GM18511 (cell line): ENCODE measurements at regions not wholly inside any gene's neighbourhood (a gene's known extent, or its start where the extent isn't known, plus 50 kb on each side); places are given as distances from the start of the nearest gene placed in this dataset.

ENCODE experiments used
- ATAC-seq: cut with Tn5 transposase; IDR thresholded peaks from one replicate; pipeline ENCODE4 v1.9.1; 2021; ENCODE audit warnings: mild to moderate bottlenecking, moderate library complexity; ENCODE audit not compliant: unreplicated experiment

GRCh38 chr3:102745881-102746280 is 311.1 kb downstream of the ZPLD1 start:
- no peak for ATAC-seq

GRCh38 chr3:102747611-102748010 is 312.8 kb downstream of the ZPLD1 start:
- no peak for ATAC-seq

- no peak for ATAC-seq
Observed at GRCh38 chr3:102748646-102749045, 313.8 kb downstream of the ZPLD1 start.

GRCh38 chr3:102750322-102750721 is 315.5 kb downstream of the ZPLD1 start:
- ATAC-seq = no peak

- no peak for ATAC-seq
Observed at GRCh38 chr3:102753901-102754300, 319.1 kb downstream of the ZPLD1 start.

GRCh38 chr3:102756706-102757105 is 321.9 kb downstream of the ZPLD1 start:
- ATAC-seq = no peak

GRCh38 chr3:102757950-102758349 is 323.1 kb downstream of the ZPLD1 start:
- no peak for ATAC-seq

GRCh38 chr3:102761766-102762165 is 327.0 kb downstream of the ZPLD1 start:
- ATAC-seq = no peak

GRCh38 chr3:102790747-102791325 is 356.0 kb downstream of the ZPLD1 start:
- no peak for ATAC-seq

GRCh38 chr3:102791641-102792589 is 357.1 kb downstream of the ZPLD1 start:
- ATAC-seq = no peak

GRCh38 chr3:102796804-102797203 is 362.0 kb downstream of the ZPLD1 start:
- ATAC-seq = no peak

GRCh38 chr3:102802819-102803420 is 368.1 kb downstream of the ZPLD1 start:
- no peak for ATAC-seq

GRCh38 chr3:102810937-102811336 is 376.1 kb downstream of the ZPLD1 start:
- no peak for ATAC-seq

GRCh38 chr3:102826636-102827035 is 391.8 kb downstream of the ZPLD1 start:
- ATAC-seq = no peak

GRCh38 chr3:102827386-102827785 is 392.6 kb downstream of the ZPLD1 start:
- no peak for ATAC-seq

GRCh38 chr3:102830415-102830814 is 395.6 kb downstream of the ZPLD1 start:
- ATAC-seq = no peak

- no peak for ATAC-seq
Observed at GRCh38 chr3:102841866-102842265, 407.1 kb downstream of the ZPLD1 start.

- ATAC-seq = no peak
Observed at GRCh38 chr3:102866845-102867244, 432.0 kb downstream of the ZPLD1 start.

- ATAC-seq = no peak
Observed at GRCh38 chr3:102883515-102883914, 448.7 kb downstream of the ZPLD1 start.

GRCh38 chr3:102885289-102885688 is 450.5 kb downstream of the ZPLD1 start:
- ATAC-seq = no peak

- ATAC-seq = no peak
Observed at GRCh38 chr3:102887431-102887830, 452.6 kb downstream of the ZPLD1 start.
